MCF 10A (cell line): ENCODE measurements at regions not wholly inside any gene's neighbourhood (a gene's known extent, or its start where the extent isn't known, plus 50 kb on each side); places are given as distances from the start of the nearest gene placed in this dataset.
A peak's percentile ranks its signal among the peaks of the same experiment; 100 is the strongest.

ENCODE experiments used
- BruUV-seq: library from RNA; stranded (reverse); fragments of 400-500 nt; replicated peaks from 2 replicates; lab custom pipeline; 2021; lab: Mats Ljungman, UMichigan
- CTCF ChIA-PET: fragments of 300-600 bp; sonication (Branson Sonifier 250); formaldehyde crosslinking; extraction: SDS; loops from one replicate; lab custom pipeline; 2021; ENCODE audit warnings: antibody characterized with exemption, inconsistent platforms; lab: Yijun Ruan, JAX
- POLR2A ChIA-PET: fragments of 300-600, 350-650 bp; sonication (Branson Sonifier 250); formaldehyde crosslinking; extraction: SDS; loops from one replicate; lab custom pipeline; 2020; ENCODE audit warnings: antibody characterized with exemption, inconsistent platforms; lab: Yijun Ruan, JAX
- DNase-seq: peaks from one replicate; pipeline ENCODE4 v3.0.0-alpha.2; 2018; ENCODE audit not compliant: unreplicated experiment
- H3K27ac Mint-ChIP-seq: one replicate; pipeline ENCODE4 v1.8.0; 2022; ENCODE audit warnings: mild to moderate bottlenecking, low read depth, mixed read lengths; ENCODE audit not compliant: unreplicated experiment
- H3K27me3 Mint-ChIP-seq: one replicate; pipeline ENCODE4 v1.8.0; 2022; ENCODE audit warnings: mixed read lengths; ENCODE audit not compliant: insufficient read depth, unreplicated experiment
- H3K36me3 Mint-ChIP-seq: one replicate; pipeline ENCODE4 v1.8.0; 2022; ENCODE audit warnings: mild to moderate bottlenecking, moderate library complexity, mixed read lengths; ENCODE audit not compliant: insufficient read depth, unreplicated experiment
- H3K4me1 Mint-ChIP-seq: one replicate; pipeline ENCODE4 v1.8.0; 2022; ENCODE audit warnings: mixed read lengths; ENCODE audit not compliant: insufficient read depth, unreplicated experiment
- H3K4me3 Mint-ChIP-seq: one replicate; pipeline ENCODE4 v1.8.0; 2022; ENCODE audit warnings: mild to moderate bottlenecking, moderate library complexity, mixed read lengths; ENCODE audit not compliant: unreplicated experiment
- H3K9me3 Mint-ChIP-seq: one replicate; pipeline ENCODE4 v1.8.0; 2022; ENCODE audit warnings: mixed read lengths; ENCODE audit not compliant: unreplicated experiment
- CTCF ChIP-seq: fragments of 200-600 bp; IDR thresholded peaks from one replicate; pipeline ENCODE4 v1.8.0; 2022; ENCODE audit warnings: antibody characterized with exemption, mild to moderate bottlenecking; ENCODE audit not compliant: unreplicated experiment
- intact Hi-C: fragments of 100-400 bp; cut with micrococcal nuclease; formaldehyde crosslinking; loops from 2 replicates; pipeline ENCODE4 v1.14.1; 2022

GRCh38 chr5:154686490-154686889 lies 68.7 kb upstream of the LARP1 start:
- peaks cover 18% of the 10 kb centered on the region for H3K4me1 Mint-ChIP-seq
- CTCF ChIA-PET: interaction anchor here (0.7 to 2.8 kb wide), 3 partner anchors 36 to 44 kb away, joined by 3 to 9 read pairs (median 4); no protein-coding TSS in a partner anchor
- no peaks in the 10 kb centered on the region for H3K27me3 Mint-ChIP-seq
- no peak overlapping the region for H3K4me3 Mint-ChIP-seq
- peak; percentile 27 for DNase-seq
- POLR2A ChIA-PET: interaction anchor here (1.1 to 1.4 kb wide), 3 partner anchors 9 to 12 kb away, joined by 3 read pairs; no protein-coding TSS in a partner anchor
- BruUV-seq: no TSS peak
- no peak for TF ChIP-seq CTCF
- intact Hi-C loops: no loop called here
- H3K27ac Mint-ChIP-seq: no peak overlapping the region
- H3K9me3 Mint-ChIP-seq: peaks cover 12% of the 10 kb centered on the region
- no peaks in the 10 kb centered on the region for H3K36me3 Mint-ChIP-seq

DNA sequence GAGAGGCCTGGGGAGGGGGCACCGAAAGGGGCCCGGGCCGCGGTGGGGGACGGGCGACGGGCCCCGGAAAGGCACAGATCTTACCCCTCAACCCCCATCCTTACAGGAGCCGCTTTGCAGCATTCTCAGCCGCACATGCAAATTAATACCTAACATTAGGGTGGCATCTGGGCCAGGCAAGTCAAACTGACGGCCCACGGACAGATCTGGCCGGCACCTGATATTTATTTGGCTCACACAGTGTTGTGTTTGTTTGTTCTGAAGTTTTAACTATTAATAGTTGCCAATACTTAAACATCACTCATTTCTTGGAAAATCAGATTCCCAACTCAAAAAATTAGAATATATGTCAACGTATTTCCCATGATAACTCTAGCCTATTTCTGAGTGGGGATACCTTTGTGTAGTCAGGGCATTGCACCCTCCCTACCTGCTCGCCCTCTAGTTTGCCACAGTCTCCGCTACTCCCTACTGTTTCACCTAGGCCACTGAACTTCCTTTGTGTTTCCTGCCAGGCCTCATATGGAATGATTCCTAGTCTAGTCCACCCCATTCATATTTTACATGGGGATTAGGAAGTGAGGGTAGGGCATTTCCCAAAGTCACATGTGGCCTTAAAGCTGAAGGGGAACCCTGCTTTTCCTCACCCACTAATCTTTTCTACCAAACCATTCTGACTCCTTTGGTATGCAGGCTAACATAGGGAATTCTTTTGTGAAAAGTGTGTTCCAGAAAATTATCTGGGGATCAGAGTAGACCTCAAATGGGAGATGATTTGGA lies 71.9 kb upstream of the LARP1 start:
- POLR2A ChIA-PET: interaction anchor here (0.7 to 3.2 kb wide), 17 partner anchors 9 to 175 kb away, joined by 3 to 44 read pairs (median 3); partner anchors contain the start of genes CNOT8 and FAXDC2

GRCh38 chr5:154679501-154679900 lies 75.7 kb upstream of the LARP1 start:
- no peaks in the 10 kb centered on the region for H3K27me3 Mint-ChIP-seq
- TF ChIP-seq CTCF: no peak
- POLR2A ChIA-PET: no interaction called here
- H3K9me3 Mint-ChIP-seq: no peaks in the 10 kb centered on the region
- no peak overlapping the region for H3K27ac Mint-ChIP-seq
- H3K36me3 Mint-ChIP-seq: no peaks in the 10 kb centered on the region
- no peak for DNase-seq
- intact Hi-C loops: no loop called here
- CTCF ChIA-PET: interaction anchor here (0.8 to 1.5 kb wide), 2 partner anchors 26 to 29 kb away, joined by 3 to 6 read pairs; no protein-coding TSS in a partner anchor
- no peak overlapping the region for H3K4me3 Mint-ChIP-seq
- peaks cover 18% of the 10 kb centered on the region for H3K4me1 Mint-ChIP-seq
- no TSS peak for BruUV-seq

More for the DNA sequence above, 71.9 kb upstream of the LARP1 start:
- intact Hi-C loops: no loop called here
- BruUV-seq: TSS peak; percentile 50
- Mint-ChIP-seq H3K27ac (peak overlapping the region; percentile 85), H3K27me3 (no peaks in the 10 kb centered on the region), H3K4me1 (peaks cover 18% of the 10 kb centered on the region), H3K9me3 (peaks cover 12% of the 10 kb centered on the region), H3K4me3 (peak overlapping the region; percentile 81), H3K36me3 (no peaks in the 10 kb centered on the region)
- no peak for TF ChIP-seq CTCF
- DNase-seq: no peak
- CTCF ChIA-PET: interaction anchor here (0.6 to 1.7 kb wide), 10 partner anchors 15 to 725 kb away, joined by 3 to 7 read pairs (median 4); no protein-coding TSS in a partner anchor

DNA sequence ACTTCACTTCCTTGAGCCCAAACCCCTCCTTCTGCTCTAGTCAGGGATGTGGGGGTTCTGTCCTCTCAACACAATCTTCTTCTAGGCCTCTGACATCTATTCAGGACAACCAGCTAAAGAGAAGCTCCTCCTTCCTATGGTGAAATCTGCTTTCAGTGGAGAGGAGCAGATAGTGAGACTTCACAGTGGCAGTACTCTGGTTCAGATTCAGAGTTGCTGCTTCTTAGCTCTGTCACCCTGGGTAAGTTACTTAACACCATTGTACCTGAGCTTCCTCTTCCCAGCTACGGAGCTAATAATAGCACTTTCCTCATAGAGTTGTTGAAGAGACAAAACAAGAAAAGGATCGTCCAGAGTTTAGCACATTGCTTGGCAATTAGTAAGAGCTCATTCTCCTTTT lies 77.3 kb upstream of the LARP1 start:
- H3K36me3 Mint-ChIP-seq: no peaks in the 10 kb centered on the region
- BruUV-seq: no TSS peak
- intact Hi-C loops: no loop called here
- H3K27ac Mint-ChIP-seq: no peak overlapping the region
- peak; percentile 22 for DNase-seq
- no peaks in the 10 kb centered on the region for H3K27me3 Mint-ChIP-seq
- H3K9me3 Mint-ChIP-seq: no peaks in the 10 kb centered on the region
- TF ChIP-seq CTCF: no peak
- peaks cover 7% of the 10 kb centered on the region for H3K4me1 Mint-ChIP-seq
- no peak overlapping the region for H3K4me3 Mint-ChIP-seq
- ChIA-PET CTCF (interaction anchor here (0.6 to 1.6 kb wide), 7 partner anchors 28 to 498 kb away, joined by 3 to 9 read pairs (median 4); no protein-coding TSS in a partner anchor), POLR2A (interaction anchor here (0.6 to 2.1 kb wide), 10 partner anchors 8 to 182 kb away, joined by 3 to 7 read pairs (median 3); no protein-coding TSS in a partner anchor)
